ENCODE measurements at regions not wholly inside any gene's neighbourhood (a gene's known extent, or its start where the extent isn't known, plus 50 kb on each side); places are given as distances from the start of the nearest gene placed in this dataset.

- Histone ChIP-seq H2BK20ac (ENCODE audit: low read depth, low read length) (no peak overlapping the region), H3K79me1 (ENCODE audit: low read depth in 1 of 2, low read length in 2 of 2) (no peaks in the 10 kb centered on the region), H3K9me1 (ENCODE audit: insufficient read depth, low read length) (no peaks in the 10 kb centered on the region), H3K4ac (ENCODE audit: low read depth, low read length) (no peak overlapping the region), H3K23ac (ENCODE audit: low read depth, low read length) (no peak overlapping the region), H3K4me1 (ENCODE audit: control insufficient read depth, insufficient read depth, low read length) (no peaks in the 10 kb centered on the region), H2AK9ac (replicated peaks; ENCODE audit: low read depth, low read length, poor library complexity) (no peak overlapping the region), H3K56ac (ENCODE audit: extremely low read depth, insufficient read depth, low read length) (no peak overlapping the region), H3K14ac (replicated peaks; ENCODE audit: low read depth, low read length) (no peak overlapping the region), H3K9me3 (ENCODE audit: control insufficient read depth, insufficient read depth, low read length) (no peaks in the 10 kb centered on the region), H4K5ac (ENCODE audit: low read depth, low read length) (no peak overlapping the region), H3K27me3 (ENCODE audit: control insufficient read depth, insufficient read depth, low read length) (no peaks in the 10 kb centered on the region), H2AK5ac (ENCODE audit: low read depth, low read length) (no peak overlapping the region), H3K9ac (ENCODE audit: low read depth, low read length) (no peak overlapping the region), H3K18ac (ENCODE audit: low read depth, low read length) (no peak overlapping the region), H3K36me3 (ENCODE audit: control insufficient read depth, insufficient read depth, low read length) (no peaks in the 10 kb centered on the region), H4K91ac (ENCODE audit: insufficient read depth, low read depth, low read length) (no peak overlapping the region), H3K4me2 (ENCODE audit: low read depth, low read length) (no peak overlapping the region), H3K4me3 (ENCODE audit: insufficient read depth, low read depth, low read length) (no peak overlapping the region), H4K8ac (ENCODE audit: low read depth in 2 of 2, low read length in 2 of 2) (no peak overlapping the region), H4K20me1 (ENCODE audit: insufficient read depth, low read length) (no peaks in the 10 kb centered on the region), H2BK15ac (ENCODE audit: low read depth, low read length) (no peak overlapping the region), H2BK5ac (ENCODE audit: low read depth, low read length, poor library complexity, severe bottlenecking) (no peak overlapping the region), H2AFZ (replicated peaks; ENCODE audit: low read length, poor library complexity) (no peak overlapping the region), H2BK120ac (ENCODE audit: low read depth, low read length) (no peak overlapping the region), H3K27ac (ENCODE audit: insufficient read depth, low read length) (no peak overlapping the region)
- dilution Hi-C loops (cut with HindIII; ENCODE audit: low sequenced_read_pairs, unreplicated experiment), result no loop called here
- intact Hi-C loops (cut with micrococcal nuclease), result no loop called here
- no CpG with 5 or more reads among the region's 3 CpGs for WGBS, 2 experiments (ENCODE audit: extremely low coverage in 2 of 2, insufficient read length in 1 of 2)
- TF ChIP-seq NFE2L2 (IDR thresholded peaks at IDR 0.05; ENCODE audit: low read depth, low read length) (no peak), MAZ (IDR thresholded peaks at IDR 0.05; ENCODE audit: borderline replicate concordance, low read depth, low read length) (no peak), SMC3 (IDR thresholded peaks at IDR 0.05; ENCODE audit: low read depth, low read length) (no peak), RFX5 (IDR thresholded peaks at IDR 0.05; ENCODE audit: low read depth, low read length) (no peak), CHD1 (IDR thresholded peaks at IDR 0.05; ENCODE audit: low read depth, low read length) (no peak), FOS (IDR thresholded peaks at IDR 0.05; ENCODE audit: low read depth, low read length) (no peak), POLR2A (IDR thresholded peaks at IDR 0.05; ENCODE audit: low read depth, low read length) (no peak), CEBPB (IDR thresholded peaks at IDR 0.05; ENCODE audit: low read depth, low read length) (no peak), BHLHE40 (IDR thresholded peaks at IDR 0.05; ENCODE audit: low read depth, low read length) (no peak)
- TF ChIP-seq, protein P1, sequence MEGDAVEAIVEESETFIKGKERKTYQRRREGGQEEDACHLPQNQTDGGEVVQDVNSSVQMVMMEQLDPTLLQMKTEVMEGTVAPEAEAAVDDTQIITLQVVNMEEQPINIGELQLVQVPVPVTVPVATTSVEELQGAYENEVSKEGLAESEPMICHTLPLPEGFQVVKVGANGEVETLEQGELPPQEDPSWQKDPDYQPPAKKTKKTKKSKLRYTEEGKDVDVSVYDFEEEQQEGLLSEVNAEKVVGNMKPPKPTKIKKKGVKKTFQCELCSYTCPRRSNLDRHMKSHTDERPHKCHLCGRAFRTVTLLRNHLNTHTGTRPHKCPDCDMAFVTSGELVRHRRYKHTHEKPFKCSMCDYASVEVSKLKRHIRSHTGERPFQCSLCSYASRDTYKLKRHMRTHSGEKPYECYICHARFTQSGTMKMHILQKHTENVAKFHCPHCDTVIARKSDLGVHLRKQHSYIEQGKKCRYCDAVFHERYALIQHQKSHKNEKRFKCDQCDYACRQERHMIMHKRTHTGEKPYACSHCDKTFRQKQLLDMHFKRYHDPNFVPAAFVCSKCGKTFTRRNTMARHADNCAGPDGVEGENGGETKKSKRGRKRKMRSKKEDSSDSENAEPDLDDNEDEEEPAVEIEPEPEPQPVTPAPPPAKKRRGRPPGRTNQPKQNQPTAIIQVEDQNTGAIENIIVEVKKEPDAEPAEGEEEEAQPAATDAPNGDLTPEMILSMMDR (conservative IDR thresholded peaks at IDR 0.05; ENCODE audit: low read depth, low read length), result no peak
- TF ChIP-seq, protein P2, sequence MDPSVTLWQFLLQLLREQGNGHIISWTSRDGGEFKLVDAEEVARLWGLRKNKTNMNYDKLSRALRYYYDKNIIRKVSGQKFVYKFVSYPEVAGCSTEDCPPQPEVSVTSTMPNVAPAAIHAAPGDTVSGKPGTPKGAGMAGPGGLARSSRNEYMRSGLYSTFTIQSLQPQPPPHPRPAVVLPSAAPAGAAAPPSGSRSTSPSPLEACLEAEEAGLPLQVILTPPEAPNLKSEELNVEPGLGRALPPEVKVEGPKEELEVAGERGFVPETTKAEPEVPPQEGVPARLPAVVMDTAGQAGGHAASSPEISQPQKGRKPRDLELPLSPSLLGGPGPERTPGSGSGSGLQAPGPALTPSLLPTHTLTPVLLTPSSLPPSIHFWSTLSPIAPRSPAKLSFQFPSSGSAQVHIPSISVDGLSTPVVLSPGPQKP (IDR thresholded peaks at IDR 0.05; ENCODE audit: borderline replicate concordance, low read depth, low read length), result no peak
- ChIA-PET CTCF (no interaction called here), POLR2A (ENCODE audit: unreplicated experiment) (no interaction called here)
- no TSS peak for BruUV-seq (replicated peaks)
- no peak for DNase-seq
- in situ Hi-C loops (cut with MboI; ENCODE audit: low sequenced_read_pairs), result no loop called here
- no peak for ATAC-seq (ENCODE audit: low read depth)
These were observed 110.1 kb upstream of the NRIP1 start for GRCh38 chr21:15174923-15175322.

All from IMR-90 (cell line).